Vagina (tissue), 2 donors: ENCODE measurements at regions not wholly inside any gene's neighbourhood (a gene's known extent, or its start where the extent isn't known, plus 50 kb on each side); places are given as distances from the start of the nearest gene placed in this dataset.

Source experiments
- DNase-seq, 2 donors: peaks; one replicate each; pipeline ENCODE4 v3.0.0-alpha.2; 2017; ENCODE audit errors: extremely low spot score in 2 of 2
- H3K27ac ChIP-seq: fragments of 200-600 bp; sonication (generic); one replicate; pipeline ENCODE4 v1.5.1; 2019
- H3K27me3 ChIP-seq: fragments of 200-600 bp; sonication (generic); one replicate; pipeline ENCODE4 v1.5.1; 2019
- H3K36me3 ChIP-seq, 2 donors: fragments of 200-600 bp; sonication (generic); one replicate each; pipeline ENCODE4 v1.5.1; 2017 to 2019
- H3K4me1 ChIP-seq: fragments of 200-600 bp; sonication (generic); one replicate; pipeline ENCODE4 v1.5.1; 2019
- H3K4me3 ChIP-seq, 2 donors: fragments of 200-600 bp; sonication (generic); 1 replicate in 1 of 2; 2 replicates in 1 of 2; pipeline ENCODE4 v1.5.1; 2016 to 2019
- H3K9me3 ChIP-seq: fragments of 200-600 bp; sonication (generic); one replicate; pipeline ENCODE4 v1.5.1; 2019
- POLR2A ChIP-seq, 2 donors: fragments of 450-650 bp; IDR thresholded peaks; one replicate each; pipeline ENCODE4 v1.6.1; 2017; ENCODE audit warnings: antibody characterized with exemption in 2 of 2, mild to moderate bottlenecking in 2 of 2, moderate library complexity in 2 of 2
- POLR2AphosphoS5 ChIP-seq, 2 donors: sonication (generic); formaldehyde crosslinking; IDR thresholded peaks; one replicate each; pipeline ENCODE4 v1.9.0; 2017; ENCODE audit warnings: antibody characterized with exemption in 2 of 2, mild to moderate bottlenecking in 2 of 2, low read depth in 1 of 2; ENCODE audit not compliant: insufficient read depth in 1 of 2
- intact Hi-C: fragments of 100-400 bp; cut with DNase I; formaldehyde crosslinking; loops from one replicate; pipeline ENCODE4 v1.15.1; 2023
- TF ChIP-seq, protein P1 (sequence below), 3 experiments: fragments of 450-650 bp in 2 of 3; fragments of 200-600 bp in 1 of 3; sonication (generic) in 1 of 3; IDR thresholded peaks; one replicate each; pipeline ENCODE4 v1.5.1; 2017 to 2019; ENCODE audit warnings: antibody characterized with exemption in 3 of 3, mild to moderate bottlenecking in 2 of 3, moderate library complexity in 2 of 3

DNA sequence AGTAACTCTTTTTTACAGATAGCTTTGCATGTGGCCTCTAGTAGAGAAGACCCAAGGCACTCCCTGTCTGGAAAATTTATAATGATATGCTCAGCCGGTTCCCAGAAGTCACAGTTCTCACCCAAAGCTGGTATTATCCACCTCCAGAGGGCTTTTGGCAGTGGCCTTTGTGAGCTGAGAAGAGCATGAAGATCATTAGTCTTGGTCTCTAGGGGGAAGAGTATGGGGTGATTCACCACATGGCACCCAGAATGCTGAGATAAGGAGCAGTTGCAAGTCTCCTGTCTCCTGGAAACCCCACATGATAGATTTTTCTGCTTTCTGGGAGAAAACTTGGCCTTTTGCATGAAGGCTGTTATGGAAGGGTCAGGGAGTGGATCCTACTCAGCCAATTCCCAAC, 75.4 kb upstream of the PRPS1 start:
- Histone ChIP-seq H3K9me3 (no peaks in the 10 kb centered on the region), H3K36me3 (no peaks in the 10 kb centered on the region), H3K27me3 (no peaks in the 10 kb centered on the region), H3K4me3 (no peak overlapping the region), H3K27ac (no peak overlapping the region), H3K4me1 (no peaks in the 10 kb centered on the region)
- intact Hi-C loops = no loop called here
- TF ChIP-seq POLR2A (IDR thresholded peaks at IDR 0.05) = no peak
- no peak for TF ChIP-seq POLR2AphosphoS5 (IDR thresholded peaks at IDR 0.05; ENCODE audit: insufficient read depth in 1 of 2, low read depth in 1 of 2)
- DNase-seq = no peak

DNA sequence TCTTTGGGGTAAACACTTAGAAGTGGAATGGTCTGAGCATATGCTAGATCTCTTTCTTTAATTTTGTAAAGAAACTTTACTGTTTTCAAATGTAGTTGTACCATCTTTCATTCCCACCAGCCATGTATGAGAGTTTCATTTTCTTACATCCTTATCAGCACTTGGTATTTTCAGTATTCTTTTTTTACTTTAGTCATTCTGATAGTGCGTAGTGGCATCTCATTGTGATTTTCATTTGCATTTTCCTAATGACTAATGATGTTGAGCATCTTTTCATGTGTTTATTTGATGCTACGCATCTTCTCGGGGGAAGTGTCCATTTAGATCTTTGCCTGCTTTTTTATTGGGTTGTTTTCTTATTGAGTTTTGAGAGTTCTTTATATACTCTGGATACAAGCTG, 71.3 kb upstream of the PRPS1 start:
- no peak for DNase-seq
- Histone ChIP-seq H3K36me3 (no peaks in the 10 kb centered on the region), H3K27me3 (no peaks in the 10 kb centered on the region), H3K4me3 (no peak overlapping the region), H3K27ac (no peak overlapping the region), H3K4me1 (no peaks in the 10 kb centered on the region), H3K9me3 (no peaks in the 10 kb centered on the region)
- TF ChIP-seq POLR2AphosphoS5 (IDR thresholded peaks at IDR 0.05; ENCODE audit: insufficient read depth in 1 of 2, low read depth in 1 of 2) = no peak
- TF ChIP-seq, protein P1, sequence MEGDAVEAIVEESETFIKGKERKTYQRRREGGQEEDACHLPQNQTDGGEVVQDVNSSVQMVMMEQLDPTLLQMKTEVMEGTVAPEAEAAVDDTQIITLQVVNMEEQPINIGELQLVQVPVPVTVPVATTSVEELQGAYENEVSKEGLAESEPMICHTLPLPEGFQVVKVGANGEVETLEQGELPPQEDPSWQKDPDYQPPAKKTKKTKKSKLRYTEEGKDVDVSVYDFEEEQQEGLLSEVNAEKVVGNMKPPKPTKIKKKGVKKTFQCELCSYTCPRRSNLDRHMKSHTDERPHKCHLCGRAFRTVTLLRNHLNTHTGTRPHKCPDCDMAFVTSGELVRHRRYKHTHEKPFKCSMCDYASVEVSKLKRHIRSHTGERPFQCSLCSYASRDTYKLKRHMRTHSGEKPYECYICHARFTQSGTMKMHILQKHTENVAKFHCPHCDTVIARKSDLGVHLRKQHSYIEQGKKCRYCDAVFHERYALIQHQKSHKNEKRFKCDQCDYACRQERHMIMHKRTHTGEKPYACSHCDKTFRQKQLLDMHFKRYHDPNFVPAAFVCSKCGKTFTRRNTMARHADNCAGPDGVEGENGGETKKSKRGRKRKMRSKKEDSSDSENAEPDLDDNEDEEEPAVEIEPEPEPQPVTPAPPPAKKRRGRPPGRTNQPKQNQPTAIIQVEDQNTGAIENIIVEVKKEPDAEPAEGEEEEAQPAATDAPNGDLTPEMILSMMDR (IDR thresholded peaks at IDR 0.05) = no peak
- TF ChIP-seq POLR2A (IDR thresholded peaks at IDR 0.05) = no peak
- intact Hi-C loops = no loop called here

DNA sequence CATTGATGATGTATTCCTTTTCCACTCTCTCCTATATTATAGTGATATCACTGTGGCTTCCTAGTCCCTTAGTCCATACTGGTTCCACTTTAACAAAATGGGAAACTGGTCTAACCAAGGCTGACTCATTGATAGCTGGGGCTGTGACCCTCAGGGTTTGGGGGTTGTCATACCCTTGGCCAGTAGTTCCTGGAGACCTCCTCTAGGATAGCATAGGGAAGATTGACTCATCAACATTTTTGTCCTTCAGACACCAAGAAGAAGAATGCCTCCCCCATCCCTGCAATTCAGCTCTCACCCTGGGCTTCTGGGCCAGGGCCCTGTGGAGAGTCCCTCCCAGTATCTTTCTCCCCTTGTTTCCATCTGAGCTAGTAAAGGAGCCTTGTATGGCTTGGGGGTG, 68.8 kb upstream of the PRPS1 start:
- TF ChIP-seq, protein P1 (IDR thresholded peaks at IDR 0.05) = no peak
- TF ChIP-seq POLR2A (IDR thresholded peaks at IDR 0.05) = no peak
- TF ChIP-seq POLR2AphosphoS5 (IDR thresholded peaks at IDR 0.05; ENCODE audit: insufficient read depth in 1 of 2, low read depth in 1 of 2) = no peak
- intact Hi-C loops = no loop called here
- no peaks in the 10 kb centered on the region for H3K36me3 ChIP-seq
- no peak for DNase-seq
- H3K4me1 ChIP-seq = no peaks in the 10 kb centered on the region
- H3K27me3 ChIP-seq = no peaks in the 10 kb centered on the region
- H3K4me3 ChIP-seq = no peak overlapping the region
- H3K9me3 ChIP-seq = no peaks in the 10 kb centered on the region
- no peak overlapping the region for H3K27ac ChIP-seq

DNA sequence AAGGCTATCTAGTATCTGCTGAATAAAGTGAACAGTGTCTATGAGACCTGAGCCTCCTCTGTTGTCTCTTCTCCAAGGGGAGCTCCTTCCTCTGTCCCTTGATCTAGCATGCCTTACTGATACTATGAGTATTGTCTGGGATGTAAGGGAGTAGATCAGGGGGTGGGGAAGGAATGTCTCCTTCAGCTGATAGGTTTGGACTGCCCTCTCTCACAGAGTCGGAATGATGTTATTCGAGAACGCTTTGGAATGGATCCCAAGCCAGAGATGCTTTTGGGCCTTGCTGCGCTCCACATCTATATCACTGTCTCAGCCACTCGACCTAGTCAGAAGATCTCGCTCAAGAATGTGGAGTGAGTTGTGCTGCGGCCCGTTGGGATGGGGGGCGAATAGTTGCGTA, 68.3 kb upstream of the PRPS1 start:
- intact Hi-C loops = no loop called here
- Histone ChIP-seq H3K27ac (no peak overlapping the region), H3K36me3 (no peaks in the 10 kb centered on the region), H3K4me3 (no peak overlapping the region), H3K27me3 (no peaks in the 10 kb centered on the region), H3K4me1 (no peaks in the 10 kb centered on the region), H3K9me3 (no peaks in the 10 kb centered on the region)
- no peak for DNase-seq
- TF ChIP-seq POLR2AphosphoS5 (IDR thresholded peaks at IDR 0.05; ENCODE audit: insufficient read depth in 1 of 2, low read depth in 1 of 2) (no peak), POLR2A (IDR thresholded peaks at IDR 0.05) (no peak)
- TF ChIP-seq, protein P1 (IDR thresholded peaks at IDR 0.05) = no peak

DNA sequence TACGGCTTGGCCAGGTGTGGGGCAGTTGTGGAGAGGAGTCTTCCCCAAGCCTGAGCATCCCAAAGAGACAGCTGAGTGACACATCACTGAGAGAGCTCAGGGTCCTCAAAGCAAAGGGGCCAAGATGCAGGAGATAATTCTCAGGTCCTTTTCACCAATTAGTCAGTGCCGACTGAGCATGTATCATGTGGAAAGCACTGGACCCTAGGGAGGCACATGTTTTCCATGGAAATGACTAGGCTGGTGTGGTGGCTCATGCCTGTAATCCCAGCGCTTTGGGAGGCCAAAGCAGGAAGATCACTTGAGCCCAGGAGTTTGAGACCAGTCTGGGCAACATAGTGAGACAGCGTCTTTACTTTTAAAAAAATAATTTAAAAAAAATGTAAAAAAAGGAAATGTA, 67.3 kb upstream of the PRPS1 start:
- H3K27me3 ChIP-seq = no peaks in the 10 kb centered on the region
- no peaks in the 10 kb centered on the region for H3K4me1 ChIP-seq
- H3K27ac ChIP-seq = no peak overlapping the region
- DNase-seq = no peak
- no peak overlapping the region for H3K4me3 ChIP-seq
- H3K9me3 ChIP-seq = no peaks in the 10 kb centered on the region
- H3K36me3 ChIP-seq = no peaks in the 10 kb centered on the region
- intact Hi-C loops = no loop called here
- TF ChIP-seq POLR2A (IDR thresholded peaks at IDR 0.05) (no peak), POLR2AphosphoS5 (IDR thresholded peaks at IDR 0.05; ENCODE audit: insufficient read depth in 1 of 2, low read depth in 1 of 2) (no peak)
- TF ChIP-seq, protein P1 (IDR thresholded peaks at IDR 0.05) = no peak
